Cardiac muscle cell (in vitro differentiated cells and primary cell): ENCODE measurements at regions not wholly inside any gene's neighbourhood (a gene's known extent, or its start where the extent isn't known, plus 50 kb on each side); places are given as distances from the start of the nearest gene placed in this dataset.
"Not testable (repeated sequence)": the region's sequence is repeated elsewhere in the genome, so short reads cannot be mapped to it uniquely, and the experiment has no call there.

Experiments
- DNase-seq, 2 donors: peaks; one replicate each; pipeline versions ENCODE4 v3.0.0 to v3.0.0-alpha.2; 2010 to 2017; ENCODE audit warnings: low read depth in 1 of 2, low spot score in 1 of 2
- H3K27ac ChIP-seq: fragments of 200-600 bp; sonication (generic); 2 replicates; pipeline ENCODE4 v1.5.1; 2016
- H3K27me3 ChIP-seq: fragments of 200-600 bp; sonication (generic); 2 replicates; pipeline ENCODE4 v1.6.0; 2016; ENCODE audit warnings: control low read depth
- H3K36me3 ChIP-seq: fragments of 200-600 bp; sonication (generic); 2 replicates; pipeline ENCODE4 v1.5.1; 2016; ENCODE audit warnings: control low read depth
- H3K4me1 ChIP-seq: fragments of 200-600 bp; sonication (generic); 2 replicates; pipeline ENCODE4 v1.8.1; 2017; ENCODE audit warnings: low read depth, mild to moderate bottlenecking, mixed run types
- H3K4me3 ChIP-seq: fragments of 200-600 bp; sonication (generic); 2 replicates; pipeline ENCODE4 v1.5.1; 2016; ENCODE audit warnings: mild to moderate bottlenecking
- H3K9me3 ChIP-seq: fragments of 200-600 bp; sonication (generic); 2 replicates; pipeline ENCODE4 v1.5.1; 2017; ENCODE audit warnings: low read depth, mild to moderate bottlenecking, control low read depth
- TF ChIP-seq, protein P1 (sequence below): IDR thresholded peaks from 2 replicates; pipeline ENCODE4 v1.5.1; 2012; ENCODE audit warnings: low read depth, mild to moderate bottlenecking, low read length

DNA sequence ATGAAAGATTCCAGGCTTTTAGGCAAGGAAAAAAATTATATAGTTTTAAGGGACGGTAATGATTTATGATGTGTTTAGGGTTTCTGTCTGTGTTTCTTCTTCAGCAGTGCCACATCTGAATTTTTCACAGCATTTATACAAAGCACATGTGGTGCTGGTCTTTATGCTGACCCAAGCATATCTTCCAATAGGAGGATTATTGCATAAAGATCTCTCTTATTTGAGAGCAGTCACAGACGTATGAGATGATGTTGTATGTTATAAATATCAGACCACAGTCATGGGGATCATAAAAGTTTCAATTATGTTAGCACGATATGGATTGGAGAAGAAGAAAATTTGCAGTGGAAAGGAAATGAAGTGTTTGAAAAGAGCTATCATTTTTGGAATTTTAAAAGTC lies 150.9 kb downstream of the RASEF start:
- Histone ChIP-seq H3K4me1 (no peaks in the 10 kb centered on the region), H3K9me3 (no peaks in the 10 kb centered on the region), H3K36me3 (no peaks in the 10 kb centered on the region), H3K27ac (no peak overlapping the region), H3K4me3 (no peak overlapping the region), H3K27me3 (no peaks in the 10 kb centered on the region)
- TF ChIP-seq, protein P1, sequence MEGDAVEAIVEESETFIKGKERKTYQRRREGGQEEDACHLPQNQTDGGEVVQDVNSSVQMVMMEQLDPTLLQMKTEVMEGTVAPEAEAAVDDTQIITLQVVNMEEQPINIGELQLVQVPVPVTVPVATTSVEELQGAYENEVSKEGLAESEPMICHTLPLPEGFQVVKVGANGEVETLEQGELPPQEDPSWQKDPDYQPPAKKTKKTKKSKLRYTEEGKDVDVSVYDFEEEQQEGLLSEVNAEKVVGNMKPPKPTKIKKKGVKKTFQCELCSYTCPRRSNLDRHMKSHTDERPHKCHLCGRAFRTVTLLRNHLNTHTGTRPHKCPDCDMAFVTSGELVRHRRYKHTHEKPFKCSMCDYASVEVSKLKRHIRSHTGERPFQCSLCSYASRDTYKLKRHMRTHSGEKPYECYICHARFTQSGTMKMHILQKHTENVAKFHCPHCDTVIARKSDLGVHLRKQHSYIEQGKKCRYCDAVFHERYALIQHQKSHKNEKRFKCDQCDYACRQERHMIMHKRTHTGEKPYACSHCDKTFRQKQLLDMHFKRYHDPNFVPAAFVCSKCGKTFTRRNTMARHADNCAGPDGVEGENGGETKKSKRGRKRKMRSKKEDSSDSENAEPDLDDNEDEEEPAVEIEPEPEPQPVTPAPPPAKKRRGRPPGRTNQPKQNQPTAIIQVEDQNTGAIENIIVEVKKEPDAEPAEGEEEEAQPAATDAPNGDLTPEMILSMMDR: no peak
- no peak for DNase-seq

DNA sequence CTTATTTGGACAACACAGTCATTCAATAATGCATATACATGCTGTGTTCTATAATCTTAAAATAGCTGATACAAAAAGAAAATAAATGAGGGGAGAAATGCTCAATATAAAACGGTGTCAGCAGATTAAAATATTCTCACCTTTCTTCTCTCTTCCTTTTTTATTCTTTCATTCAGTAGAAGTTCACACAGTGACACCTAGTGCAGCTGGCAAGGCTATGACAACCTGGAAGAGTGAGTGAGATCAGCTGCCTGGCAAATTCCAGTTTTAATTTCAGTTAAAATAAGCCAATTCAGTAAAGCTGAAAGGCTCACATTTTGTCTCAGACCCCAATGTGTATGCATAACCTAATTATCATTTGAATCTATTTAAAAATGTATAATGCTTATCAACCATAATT lies 150.3 kb downstream of the RASEF start:
- Histone ChIP-seq H3K9me3 (no peaks in the 10 kb centered on the region), H3K27me3 (no peaks in the 10 kb centered on the region), H3K36me3 (no peaks in the 10 kb centered on the region), H3K27ac (no peak overlapping the region), H3K4me3 (no peak overlapping the region), H3K4me1 (no peaks in the 10 kb centered on the region)
- no peak for DNase-seq
- TF ChIP-seq, protein P1: no peak

DNA sequence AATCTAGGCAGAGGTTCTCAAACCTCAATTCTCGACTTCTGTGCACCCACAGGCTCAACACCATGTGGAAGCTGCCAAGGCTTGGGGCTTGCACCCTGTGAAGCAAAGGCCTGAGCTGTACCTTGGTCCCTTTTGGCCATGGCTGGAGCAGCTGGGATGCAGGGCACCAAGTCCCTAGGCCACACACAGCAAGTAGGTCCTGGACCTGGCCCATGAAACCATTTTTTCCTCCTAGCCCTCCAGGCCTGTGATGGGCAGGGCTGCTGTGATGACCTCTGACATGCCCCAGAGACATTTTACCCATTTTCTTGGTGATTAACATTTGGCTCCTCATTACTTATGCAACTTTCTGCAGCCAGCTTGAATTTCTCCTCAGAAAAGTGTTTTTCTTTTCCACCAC lies 146.7 kb downstream of the RASEF start:
- not testable (repeated sequence) for H3K4me3 ChIP-seq, H3K9me3 ChIP-seq, H3K36me3 ChIP-seq, H3K27me3 ChIP-seq, H3K27ac ChIP-seq, H3K4me1 ChIP-seq, DNase-seq

DNA sequence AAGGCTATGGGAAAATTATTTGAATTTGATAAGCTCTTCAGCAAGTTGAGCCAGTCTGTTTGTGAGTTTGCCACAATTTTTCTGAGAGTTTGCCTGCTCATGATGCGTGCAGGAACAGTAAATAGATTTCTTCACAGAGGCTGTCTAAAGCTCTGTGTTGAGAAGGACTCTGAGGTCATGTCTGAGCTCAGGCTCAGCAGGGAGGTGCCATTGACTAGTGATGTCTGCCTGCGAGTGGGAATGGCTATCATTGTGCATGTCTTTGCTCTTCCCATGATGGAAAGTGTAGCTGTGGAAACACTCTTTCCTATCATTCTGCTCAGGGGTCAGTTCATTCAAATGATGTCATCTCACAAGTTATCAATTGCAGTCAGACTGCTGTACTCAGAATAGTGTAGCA lies 142.8 kb downstream of the RASEF start:
- no peaks in the 10 kb centered on the region for H3K9me3 ChIP-seq
- H3K27me3 ChIP-seq: peaks cover 8% of the 10 kb centered on the region
- no peaks in the 10 kb centered on the region for H3K36me3 ChIP-seq
- H3K4me3 ChIP-seq: no peak overlapping the region
- no peak overlapping the region for H3K27ac ChIP-seq
- TF ChIP-seq, protein P1: no peak
- no peak for DNase-seq
- peaks cover 8% of the 10 kb centered on the region for H3K4me1 ChIP-seq

DNA sequence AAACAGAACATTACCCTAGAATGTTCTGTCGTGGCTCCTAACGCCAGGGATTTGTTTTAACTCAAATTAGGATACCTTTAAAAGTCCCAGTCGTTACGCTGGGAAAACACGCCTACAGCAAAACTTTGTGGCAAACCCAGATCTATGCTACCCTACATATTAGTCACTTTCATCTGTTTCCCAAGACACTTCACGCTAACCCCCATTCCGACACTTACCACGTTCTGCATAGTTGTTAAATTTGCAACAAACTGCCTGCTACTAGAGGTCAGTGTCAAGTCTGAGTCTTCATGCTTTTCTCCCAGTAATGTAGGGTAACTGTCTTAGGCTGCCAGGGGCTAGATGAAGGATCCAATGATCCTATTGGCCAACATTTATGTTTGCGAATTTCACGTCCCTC lies 140.3 kb downstream of the RASEF start:
- no peaks in the 10 kb centered on the region for H3K9me3 ChIP-seq
- TF ChIP-seq, protein P1: no peak
- H3K27ac ChIP-seq: no peak overlapping the region
- H3K4me3 ChIP-seq: no peak overlapping the region
- no peak for DNase-seq
- no peaks in the 10 kb centered on the region for H3K36me3 ChIP-seq
- peaks cover 11% of the 10 kb centered on the region for H3K27me3 ChIP-seq
- H3K4me1 ChIP-seq: peaks cover 8% of the 10 kb centered on the region

DNA sequence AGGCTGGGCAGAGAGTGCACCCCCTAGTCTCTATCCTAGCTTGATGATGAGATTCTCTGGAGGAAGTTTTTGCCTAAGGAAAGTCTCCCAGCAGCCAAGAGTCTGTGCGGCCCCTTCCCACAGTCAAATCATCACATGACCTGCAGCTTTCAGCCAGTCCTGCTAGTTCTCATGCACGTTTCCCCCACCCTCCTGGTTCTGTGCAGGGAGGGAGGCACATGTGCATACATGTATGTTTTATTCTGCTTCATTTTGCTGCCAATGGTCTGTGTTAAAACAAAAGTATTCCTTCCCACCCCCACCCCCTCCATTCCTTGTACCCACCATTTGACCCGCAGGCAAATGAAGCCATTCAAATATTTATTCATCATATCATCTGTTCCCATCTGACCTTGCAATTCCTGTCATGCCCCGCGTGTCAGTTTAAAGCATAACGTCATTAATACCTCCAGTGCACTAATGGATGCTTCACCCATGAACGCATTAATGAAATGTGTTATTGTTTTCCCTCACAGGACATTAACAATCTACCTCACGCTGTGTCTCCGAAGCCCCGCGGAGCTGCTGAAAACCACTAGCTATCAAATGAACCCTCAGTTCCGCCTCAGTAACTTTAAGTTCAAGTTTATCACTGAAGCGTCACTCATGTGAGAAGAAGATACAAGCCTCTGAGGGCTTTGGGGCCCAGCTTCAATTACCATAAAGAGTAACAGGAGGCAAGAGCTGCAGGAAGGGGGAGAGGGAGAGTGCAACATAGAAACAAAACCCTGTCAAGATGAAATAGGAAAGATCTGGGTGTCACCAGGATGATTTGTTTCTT lies 139.6 kb downstream of the RASEF start:
- peaks cover 11% of the 10 kb centered on the region for H3K27me3 ChIP-seq
- H3K4me3 ChIP-seq: no peak overlapping the region
- no peaks in the 10 kb centered on the region for H3K9me3 ChIP-seq
- no peak for DNase-seq
- no peak overlapping the region for H3K27ac ChIP-seq
- H3K4me1 ChIP-seq: peaks cover 8% of the 10 kb centered on the region
- TF ChIP-seq, protein P1: no peak
- H3K36me3 ChIP-seq: no peaks in the 10 kb centered on the region
